Choroid plexus epithelial cell (primary cell): ENCODE measurements at regions not wholly inside any gene's neighbourhood (a gene's known extent, or its start where the extent isn't known, plus 50 kb on each side); places are given as distances from the start of the nearest gene placed in this dataset.

ENCODE experiments used
- DNase-seq: peaks from one replicate; pipeline ENCODE4 v3.0.0-alpha.2; 2010; ENCODE audit warnings: low read depth
- H3K4me3 ChIP-seq: 2 replicates; pipeline ENCODE4 v1.5.1; 2011; ENCODE audit warnings: low read depth, mild to moderate bottlenecking, control low read depth, low read length, moderate library complexity
- TF ChIP-seq, protein P1 (sequence below): conservative IDR thresholded peaks from 2 replicates; pipeline ENCODE4 v1.5.1; 2011; ENCODE audit warnings: low read depth, mild to moderate bottlenecking, control low read depth, inconsistent platforms, low read length, moderate library complexity

DNA sequence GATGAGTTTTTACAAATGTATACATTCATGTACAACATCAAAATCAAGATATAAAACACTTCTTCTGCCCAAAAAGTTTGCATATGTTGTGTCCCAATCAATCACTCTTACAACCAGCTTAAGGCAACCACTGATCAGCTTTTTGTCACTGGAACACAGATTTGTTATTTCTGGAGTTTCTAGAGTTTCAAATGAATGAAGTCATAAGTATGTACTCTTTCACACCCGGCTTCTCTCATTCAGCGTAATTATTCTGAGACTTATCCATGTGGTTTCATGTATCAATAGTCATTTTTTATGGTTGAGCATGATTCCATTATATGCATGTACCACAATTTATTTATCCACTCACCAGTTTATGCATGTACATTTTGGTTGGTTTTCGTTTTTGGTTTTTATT is 53.0 kb upstream of the CORO2B start:
- TF ChIP-seq, protein P1, sequence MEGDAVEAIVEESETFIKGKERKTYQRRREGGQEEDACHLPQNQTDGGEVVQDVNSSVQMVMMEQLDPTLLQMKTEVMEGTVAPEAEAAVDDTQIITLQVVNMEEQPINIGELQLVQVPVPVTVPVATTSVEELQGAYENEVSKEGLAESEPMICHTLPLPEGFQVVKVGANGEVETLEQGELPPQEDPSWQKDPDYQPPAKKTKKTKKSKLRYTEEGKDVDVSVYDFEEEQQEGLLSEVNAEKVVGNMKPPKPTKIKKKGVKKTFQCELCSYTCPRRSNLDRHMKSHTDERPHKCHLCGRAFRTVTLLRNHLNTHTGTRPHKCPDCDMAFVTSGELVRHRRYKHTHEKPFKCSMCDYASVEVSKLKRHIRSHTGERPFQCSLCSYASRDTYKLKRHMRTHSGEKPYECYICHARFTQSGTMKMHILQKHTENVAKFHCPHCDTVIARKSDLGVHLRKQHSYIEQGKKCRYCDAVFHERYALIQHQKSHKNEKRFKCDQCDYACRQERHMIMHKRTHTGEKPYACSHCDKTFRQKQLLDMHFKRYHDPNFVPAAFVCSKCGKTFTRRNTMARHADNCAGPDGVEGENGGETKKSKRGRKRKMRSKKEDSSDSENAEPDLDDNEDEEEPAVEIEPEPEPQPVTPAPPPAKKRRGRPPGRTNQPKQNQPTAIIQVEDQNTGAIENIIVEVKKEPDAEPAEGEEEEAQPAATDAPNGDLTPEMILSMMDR = no peak
- DNase-seq = no peak
- H3K4me3 ChIP-seq = no peak overlapping the region

DNA sequence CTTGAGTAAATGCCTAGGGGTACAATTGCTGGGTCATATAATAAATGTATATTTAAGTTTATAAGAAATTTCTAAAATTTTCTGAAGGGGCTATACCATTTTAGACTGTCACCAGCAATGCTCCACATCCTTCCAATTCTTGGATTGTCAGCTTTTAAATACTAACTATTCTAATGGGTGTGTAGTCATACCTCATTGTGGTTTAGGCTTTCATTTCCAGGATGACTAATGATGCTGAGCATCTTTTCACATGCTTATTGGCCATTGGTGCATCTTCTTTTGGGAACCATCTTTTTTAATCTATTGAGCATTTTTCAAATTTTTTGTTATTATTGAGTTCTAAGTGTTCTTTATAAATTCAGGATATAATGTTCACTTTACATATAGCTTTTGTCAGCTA is 52.5 kb upstream of the CORO2B start:
- H3K4me3 ChIP-seq = no peak overlapping the region
- DNase-seq = peak; percentile 54
- TF ChIP-seq, protein P1 = no peak

DNA sequence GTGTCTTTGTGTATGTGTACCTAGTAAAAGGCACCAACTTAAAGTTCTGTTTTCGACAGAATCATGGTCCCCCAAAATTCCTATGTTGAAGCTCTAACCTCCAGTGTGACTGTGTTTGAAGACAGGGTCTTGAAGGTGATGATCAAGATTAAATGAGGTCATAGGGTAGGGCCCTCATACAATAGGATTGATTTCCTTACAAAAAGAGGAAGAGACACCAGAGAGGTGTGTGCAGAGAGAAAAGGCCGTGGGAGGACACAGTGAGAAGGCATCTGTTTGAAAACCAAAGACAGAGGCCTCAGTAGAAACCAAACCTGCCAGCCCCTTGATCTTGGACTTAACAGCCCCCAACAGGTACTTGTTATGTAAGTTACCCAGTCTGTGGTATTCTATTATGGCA is 52.0 kb upstream of the CORO2B start:
- DNase-seq = no peak
- TF ChIP-seq, protein P1 = no peak
- no peak overlapping the region for H3K4me3 ChIP-seq

DNA sequence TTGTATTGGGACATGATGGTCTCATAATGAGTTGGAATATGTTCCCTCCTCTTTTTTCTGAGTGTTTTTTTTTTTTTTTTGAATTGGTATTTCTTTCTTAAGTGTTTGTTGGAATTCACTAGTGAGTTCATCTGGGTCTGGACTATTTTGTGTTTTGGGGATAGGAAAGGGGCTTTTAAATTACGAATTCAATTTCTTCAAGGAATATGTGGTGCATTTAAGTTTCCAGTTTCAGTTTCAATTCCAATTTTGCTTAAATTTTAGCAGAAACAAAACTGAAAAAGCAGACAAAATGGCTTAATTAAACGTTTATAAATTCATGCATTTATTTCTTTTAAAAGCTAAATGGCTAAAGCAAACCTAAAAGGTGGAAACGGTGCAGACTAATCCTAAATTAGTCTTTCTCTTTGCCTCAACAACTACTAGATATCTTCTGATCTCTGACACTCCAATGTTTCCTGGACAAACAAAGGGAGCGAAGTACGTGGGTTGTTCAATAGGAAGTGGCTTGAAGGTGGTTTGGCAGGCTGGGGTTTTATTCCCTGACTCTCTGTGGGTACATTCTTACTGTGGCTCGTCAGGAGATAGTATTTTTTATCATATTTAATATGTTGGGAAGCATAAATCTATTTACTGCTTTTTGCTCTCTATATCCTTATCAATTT is 50.0 kb upstream of the CORO2B start:
- H3K4me3 ChIP-seq = no peak overlapping the region
- TF ChIP-seq, protein P1 = no peak
- peak; percentile 64 for DNase-seq
